GM12878 (cell line): ENCODE measurements at regions not wholly inside any gene's neighbourhood (a gene's known extent, or its start where the extent isn't known, plus 50 kb on each side); places are given as distances from the start of the nearest gene placed in this dataset.

Source experiments
- ATAC-seq: fragments of 200-7000 bp; cut with Tn5 transposase; 3 replicates; pipeline ENCODE4 v1.9.1; 2020; ENCODE audit warnings: mild to moderate bottlenecking, moderate library complexity
- BruUV-seq: library from RNA; stranded (reverse); fragments of 400-500 nt; replicated peaks from 2 replicates; lab custom pipeline; 2021; lab: Mats Ljungman, UMichigan
- CTCF ChIA-PET: fragments of 300-600 bp; sonication (Branson Sonifier 250); formaldehyde crosslinking; extraction: SDS; loops from one replicate; lab custom pipeline; 2021; ENCODE audit warnings: inconsistent platforms; lab: Yijun Ruan, JAX
- POLR2A ChIA-PET: fragments of 350-600 bp; formaldehyde crosslinking; extraction: SDS; loops from one replicate; lab custom pipeline; 2021; ENCODE audit warnings: inconsistent platforms; lab: Charles Lee
- RAD21 ChIA-PET: fragments of 300-600 bp; sonication (Branson Sonifier 250); formaldehyde crosslinking; loops from one replicate; lab custom pipeline; 2023; ENCODE audit warnings: antibody characterized with exemption; ENCODE audit not compliant: unreplicated experiment; lab: Charles Lee
- SMC1A ChIA-PET: fragments of 300-600 bp; sonication (Branson Sonifier 250); formaldehyde crosslinking; loops from one replicate; lab custom pipeline; 2023; ENCODE audit not compliant: unreplicated experiment, uncharacterized antibody; lab: Charles Lee
- DNase-seq: peaks from one replicate; pipeline ENCODE4 v3.0.0-alpha.2; 2011; ENCODE audit warnings: low read depth, low spot score
- FAIRE-seq: peaks from 3 replicates; lab custom pipeline; 2011; peaks lifted over from hg19 to GRCh38; lab: Jason Lieb, UNC
- H2AFZ ChIP-seq: 2 replicates; pipeline ENCODE4 v1.6.0; 2011; ENCODE audit warnings: low read depth, low read length, control low read depth; ENCODE audit not compliant: control insufficient read depth
- H3K27ac ChIP-seq: 2 replicates; pipeline ENCODE4 v1.5.1; 2011; ENCODE audit warnings: control low read depth; ENCODE audit not compliant: control insufficient read depth, insufficient read depth
- H3K27me3 ChIP-seq, 2 experiments: replicated peaks in 1 of 2; 2 replicates each; pipeline versions ENCODE4 v1.6.0 to v1.6.1; 2011; ENCODE audit warnings: low read length in 1 of 2; ENCODE audit not compliant: control insufficient read depth in 2 of 2, insufficient read depth in 2 of 2
- H3K36me3 ChIP-seq, 2 experiments: 2 replicates each; pipeline ENCODE4 v1.5.1; 2011; ENCODE audit warnings: low read length in 1 of 2; ENCODE audit not compliant: control insufficient read depth in 2 of 2, insufficient read depth in 2 of 2
- H3K4me1 ChIP-seq: 2 replicates; pipeline ENCODE4 v1.6.1; 2011; ENCODE audit warnings: mild to moderate bottlenecking, low read length, moderate library complexity, mixed read lengths; ENCODE audit not compliant: control insufficient read depth, insufficient read depth
- H3K4me2 ChIP-seq: 2 replicates; pipeline ENCODE4 v1.6.0; 2011; ENCODE audit warnings: control low read depth; ENCODE audit not compliant: control insufficient read depth, insufficient read depth
- H3K4me3 ChIP-seq: fragments of 200-600 bp; sonication (generic); 2 replicates; pipeline ENCODE4 v1.5.1; 2016
- H3K79me2 ChIP-seq: 2 replicates; pipeline ENCODE4 v1.6.0; 2011; ENCODE audit warnings: low read length; ENCODE audit not compliant: control insufficient read depth, insufficient read depth
- H3K9ac ChIP-seq: 2 replicates; pipeline ENCODE4 v1.8.0; 2011; ENCODE audit warnings: low read length, control low read depth, mixed read lengths; ENCODE audit not compliant: control insufficient read depth, insufficient read depth
- H3K9me3 ChIP-seq: replicated peaks from 3 replicates; pipeline ENCODE4 v1.5.1; 2011; ENCODE audit warnings: mild to moderate bottlenecking, low read length; ENCODE audit not compliant: control insufficient read depth, insufficient read depth
- H4K20me1 ChIP-seq: 2 replicates; pipeline ENCODE4 v1.6.0; 2011; ENCODE audit not compliant: control insufficient read depth, insufficient read depth
- IRF4 ChIP-seq: IDR thresholded peaks from 2 replicates; pipeline ENCODE4 v1.6.1; 2011; ENCODE audit warnings: low read depth, low read length
- MEF2A ChIP-seq: IDR thresholded peaks from 2 replicates; pipeline ENCODE4 v1.6.1; 2011; ENCODE audit warnings: low read depth, mild to moderate bottlenecking, low read length, moderate library complexity; ENCODE audit not compliant: insufficient read depth
- MTA2 ChIP-seq: fragments of 450-650 bp; IDR thresholded peaks from 2 replicates; pipeline ENCODE4 v1.6.1; 2016; ENCODE audit warnings: low read depth, mild to moderate bottlenecking, moderate library complexity
- MTA3 ChIP-seq: IDR thresholded peaks from 2 replicates; pipeline ENCODE4 v1.6.1; 2012; ENCODE audit warnings: low read length, inconsistent platforms, borderline replicate concordance
- MYB ChIP-seq: fragments of 150-350 bp; IDR thresholded peaks from 2 replicates; pipeline ENCODE4 v1.6.1; 2014; ENCODE audit warnings: mild to moderate bottlenecking, low read depth, low read length, borderline replicate concordance
- POLR2AphosphoS5 ChIP-seq: IDR thresholded peaks from 2 replicates; pipeline ENCODE4 v1.6.1; 2011; ENCODE audit warnings: mild to moderate bottlenecking, low read length, inconsistent platforms
- POU2F2 ChIP-seq: IDR thresholded peaks from 3 replicates; pipeline ENCODE4 v1.6.1; 2011; ENCODE audit warnings: low read depth, mild to moderate bottlenecking, low read length, borderline replicate concordance
- SMC3 ChIP-seq: IDR thresholded peaks from 2 replicates; pipeline ENCODE4 v1.6.1; 2011; ENCODE audit warnings: low read length, improper control_type of control experiment, borderline replicate concordance
- ZBED1 ChIP-seq: IDR thresholded peaks from 2 replicates; pipeline ENCODE4 v1.6.1; 2016; ENCODE audit warnings: borderline replicate concordance
- ZNF274 ChIP-seq: IDR thresholded peaks from one replicate; pipeline ENCODE4 v1.8.0; 2011; ENCODE audit not compliant: insufficient read length, insufficient read depth
- WGBS: methylation state at CpG from one replicate; pipeline ENCODE4 v1.1.6; 2016; ENCODE audit warnings: low lambda C conversion rate; ENCODE audit not compliant: insufficient replicate concordance, insufficient coverage; ENCODE audit errors: missing lambda C conversion rate; 5-methylcytosine and 5-hydroxymethylcytosine counted together
- in situ Hi-C: fragments of 300-500 bp; cut with MboI; formaldehyde crosslinking; loops from 9 replicates; pipeline ENCODE4 v1.14.3; 2018; ENCODE audit warnings: mixed read lengths
- intact Hi-C: fragments of 100-400 bp; cut with micrococcal nuclease; formaldehyde crosslinking; loops from one replicate; pipeline ENCODE4 v1.14.2; 2022; ENCODE audit not compliant: unreplicated experiment
- TF ChIP-seq, protein P1 (sequence below): fragments of 450-650 bp; formaldehyde crosslinking; IDR thresholded peaks from 2 replicates; pipeline ENCODE4 v1.4.0; 2020; ENCODE audit warnings: mild to moderate bottlenecking, moderate library complexity

DNA sequence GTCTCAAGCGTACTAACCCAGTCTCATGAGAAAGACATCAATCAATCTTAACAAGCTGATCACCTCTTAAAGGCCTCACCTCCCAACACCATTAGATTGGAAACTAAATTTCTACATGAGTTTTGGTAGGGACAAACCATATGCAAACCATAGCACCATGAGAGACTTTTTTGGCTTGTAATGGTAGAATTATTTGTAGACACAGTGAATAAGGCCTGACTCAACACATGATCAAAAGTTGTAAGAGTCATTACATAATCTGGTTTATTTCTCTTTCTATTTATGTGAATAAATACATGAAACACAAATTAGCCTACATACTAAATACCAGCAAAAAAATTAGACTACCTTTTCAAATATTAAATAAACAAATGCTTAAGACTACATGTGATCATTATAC lies 183.3 kb upstream of the EPHA6 start:
- intact Hi-C loops (no loop called here), in situ Hi-C loops (no loop called here)
- H3K9ac ChIP-seq = no peak overlapping the region
- CTCF ChIA-PET = no interaction called here
- H3K27me3 ChIP-seq = no peaks in the 10 kb centered on the region
- H3K4me2 ChIP-seq = no peak overlapping the region
- 7% methylated on average over 1 of the region's 1 CpG for WGBS
- no peak overlapping the region for H3K4me3 ChIP-seq
- no TSS peak for BruUV-seq
- no peak for TF ChIP-seq MTA3
- TF ChIP-seq IRF4 = no peak
- TF ChIP-seq POLR2AphosphoS5 = no peak
- TF ChIP-seq, all 136 proteins: peak for 0
- H3K79me2 ChIP-seq = no peaks in the 10 kb centered on the region
- ChIA-PET RAD21 (no interaction called here), POLR2A (no interaction called here), SMC1A (no interaction called here)
- no peak for DNase-seq
- H4K20me1 ChIP-seq = no peaks in the 10 kb centered on the region
- H3K36me3 ChIP-seq = no peaks in the 10 kb centered on the region
- H3K9me3 ChIP-seq = no peaks in the 10 kb centered on the region
- FAIRE-seq = no peak
- no peaks in the 10 kb centered on the region for H3K4me1 ChIP-seq
- H3K27ac ChIP-seq = no peak overlapping the region
- H2AFZ ChIP-seq = no peak overlapping the region
- no peak for ATAC-seq

DNA sequence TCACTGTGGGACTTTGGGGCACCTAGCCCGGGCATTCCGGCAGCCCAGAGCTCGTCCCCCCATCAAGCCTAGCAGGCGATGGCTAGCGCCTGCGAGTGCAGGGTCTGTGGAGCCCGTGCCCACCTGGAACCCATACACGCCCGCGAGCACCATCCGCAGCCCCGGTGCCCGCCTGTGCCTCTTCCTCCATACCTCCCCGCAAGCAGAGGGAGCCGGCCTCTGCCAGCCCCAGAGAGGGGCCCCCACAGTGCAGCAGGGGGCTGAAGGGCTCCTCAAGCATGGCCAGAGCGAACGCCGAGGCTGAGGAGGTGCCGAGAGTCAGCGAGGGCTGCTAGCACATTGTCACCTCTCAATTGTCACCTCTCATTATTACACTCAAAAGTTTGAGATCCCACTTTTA lies 167.8 kb upstream of the EPHA6 start:
- Histone ChIP-seq H3K79me2 (no peaks in the 10 kb centered on the region), H3K36me3 (no peaks in the 10 kb centered on the region), H3K4me2 (no peak overlapping the region), H3K4me3 (no peak overlapping the region), H2AFZ (no peak overlapping the region), H3K27me3 (no peaks in the 10 kb centered on the region), H3K4me1 (no peaks in the 10 kb centered on the region), H3K9me3 (no peaks in the 10 kb centered on the region), H3K9ac (no peak overlapping the region), H3K27ac (no peak overlapping the region), H4K20me1 (no peaks in the 10 kb centered on the region)
- ChIA-PET CTCF (no interaction called here), SMC1A (no interaction called here), POLR2A (no interaction called here), RAD21 (no interaction called here)
- no peak for TF ChIP-seq ZBED1
- TF ChIP-seq MTA2 = no peak
- TF ChIP-seq POU2F2 = no peak
- no peak for TF ChIP-seq ZNF274
- no peak for TF ChIP-seq SMC3
- TF ChIP-seq MEF2A = no peak
- TF ChIP-seq MYB = no peak
- TF ChIP-seq, protein P1, sequence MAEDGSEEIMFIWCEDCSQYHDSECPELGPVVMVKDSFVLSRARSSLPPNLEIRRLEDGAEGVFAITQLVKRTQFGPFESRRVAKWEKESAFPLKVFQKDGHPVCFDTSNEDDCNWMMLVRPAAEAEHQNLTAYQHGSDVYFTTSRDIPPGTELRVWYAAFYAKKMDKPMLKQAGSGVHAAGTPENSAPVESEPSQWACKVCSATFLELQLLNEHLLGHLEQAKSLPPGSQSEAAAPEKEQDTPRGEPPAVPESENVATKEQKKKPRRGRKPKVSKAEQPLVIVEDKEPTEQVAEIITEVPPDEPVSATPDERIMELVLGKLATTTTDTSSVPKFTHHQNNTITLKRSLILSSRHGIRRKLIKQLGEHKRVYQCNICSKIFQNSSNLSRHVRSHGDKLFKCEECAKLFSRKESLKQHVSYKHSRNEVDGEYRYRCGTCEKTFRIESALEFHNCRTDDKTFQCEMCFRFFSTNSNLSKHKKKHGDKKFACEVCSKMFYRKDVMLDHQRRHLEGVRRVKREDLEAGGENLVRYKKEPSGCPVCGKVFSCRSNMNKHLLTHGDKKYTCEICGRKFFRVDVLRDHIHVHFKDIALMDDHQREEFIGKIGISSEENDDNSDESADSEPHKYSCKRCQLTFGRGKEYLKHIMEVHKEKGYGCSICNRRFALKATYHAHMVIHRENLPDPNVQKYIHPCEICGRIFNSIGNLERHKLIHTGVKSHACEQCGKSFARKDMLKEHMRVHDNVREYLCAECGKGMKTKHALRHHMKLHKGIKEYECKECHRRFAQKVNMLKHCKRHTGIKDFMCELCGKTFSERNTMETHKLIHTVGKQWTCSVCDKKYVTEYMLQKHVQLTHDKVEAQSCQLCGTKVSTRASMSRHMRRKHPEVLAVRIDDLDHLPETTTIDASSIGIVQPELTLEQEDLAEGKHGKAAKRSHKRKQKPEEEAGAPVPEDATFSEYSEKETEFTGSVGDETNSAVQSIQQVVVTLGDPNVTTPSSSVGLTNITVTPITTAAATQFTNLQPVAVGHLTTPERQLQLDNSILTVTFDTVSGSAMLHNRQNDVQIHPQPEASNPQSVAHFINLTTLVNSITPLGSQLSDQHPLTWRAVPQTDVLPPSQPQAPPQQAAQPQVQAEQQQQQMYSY (CRISPR knock-in tag) = no peak
- ATAC-seq (no peak), FAIRE-seq (no peak), DNase-seq (no peak)
- intact Hi-C loops (no loop called here), in situ Hi-C loops (no loop called here)
- BruUV-seq = no TSS peak
- 45% methylated on average over 19 of the region's 20 CpGs for WGBS
